Middle frontal gyrus (tissue), 1 donor: ENCODE measurements at regions not wholly inside any gene's neighbourhood (a gene's known extent, or its start where the extent isn't known, plus 50 kb on each side); places are given as distances from the start of the nearest gene placed in this dataset.
"Not testable (repeated sequence)": the region's sequence is repeated elsewhere in the genome, so short reads cannot be mapped to it uniquely, and the experiment has no call there.

ENCODE experiments used
- DNase-seq: peaks from one replicate; pipeline ENCODE4 v3.0.0-alpha.2; 2015; ENCODE audit warnings: low spot score; ENCODE audit errors: extremely low spot score

DNA sequence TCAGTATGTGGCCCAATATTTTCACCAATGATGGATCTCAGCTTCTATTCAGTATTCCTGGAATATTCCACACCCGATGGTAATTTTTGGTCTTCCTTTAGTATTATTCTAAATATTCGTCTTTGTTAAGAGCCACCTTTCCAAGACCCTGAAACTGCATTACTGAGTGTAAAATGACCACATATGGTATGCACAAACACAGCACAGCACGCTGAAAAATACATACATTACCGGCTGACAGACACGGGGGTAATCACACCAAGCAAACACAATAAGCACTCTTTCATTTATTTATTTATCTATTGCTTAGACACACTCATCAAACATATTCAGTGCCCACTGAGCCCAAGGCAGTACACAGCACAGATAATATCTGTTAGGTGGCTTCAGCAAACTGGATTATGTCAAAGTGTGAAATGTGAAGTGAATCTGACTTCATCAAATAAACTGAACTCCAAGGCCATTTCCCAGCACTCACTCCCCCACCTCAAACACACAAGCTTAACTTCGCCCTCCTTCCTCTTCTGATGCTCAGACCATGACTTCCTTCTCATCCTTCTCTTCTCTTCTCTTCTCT lies 1637.8 kb upstream of the C9orf72 start:
- no peak for DNase-seq

GRCh38 chr9:29211580-29212396 lies 1638.5 kb upstream of the C9orf72 start:
- DNase-seq: no peak

DNA sequence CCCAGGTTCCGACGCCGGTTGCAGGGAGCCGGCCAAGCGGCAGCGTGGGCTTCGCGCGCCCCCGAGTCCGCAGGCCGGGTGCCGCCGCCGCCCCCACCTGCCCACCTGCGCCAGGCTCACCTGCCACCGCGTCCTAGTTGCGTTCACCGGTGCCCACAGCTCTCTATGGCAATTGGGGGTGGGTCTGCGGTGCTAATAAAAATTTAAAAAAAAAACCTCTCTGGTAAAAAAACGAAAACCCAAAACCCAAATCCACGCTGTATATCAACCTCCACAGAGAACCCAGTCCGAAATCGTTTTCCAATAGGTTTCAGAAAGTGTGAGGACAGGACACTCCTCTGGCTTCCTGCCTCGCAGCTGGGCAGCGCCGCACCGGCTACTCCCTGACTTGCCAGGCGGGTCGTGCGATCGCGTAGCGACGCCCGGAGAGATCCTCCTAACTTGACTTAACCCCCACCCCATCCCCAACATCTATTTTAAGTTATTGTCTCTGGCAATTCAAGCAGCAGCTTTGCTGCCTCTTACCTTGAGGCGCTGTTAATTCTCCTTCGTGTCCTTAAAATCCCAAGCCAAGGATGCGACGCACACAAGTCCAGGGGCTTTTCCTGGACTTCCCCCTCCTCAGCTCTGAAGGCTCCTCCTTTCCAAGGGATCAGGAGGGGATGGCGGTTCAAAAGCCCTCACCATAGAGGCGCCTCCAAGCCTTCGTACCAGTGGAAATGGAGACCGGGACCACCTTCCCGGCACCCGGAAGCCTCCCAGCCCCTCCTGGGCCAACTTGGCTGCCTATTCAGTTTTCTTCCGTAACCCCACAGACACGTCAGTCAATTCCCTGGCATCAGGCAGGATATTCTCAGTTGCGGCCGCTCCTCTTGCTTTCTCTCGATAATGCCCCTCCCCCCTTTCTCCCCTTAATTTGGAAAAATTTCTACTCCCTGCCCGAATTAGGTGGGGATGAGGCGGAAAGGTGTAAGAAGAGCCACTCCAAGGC lies 1639.4 kb upstream of the C9orf72 start:
- no peak for DNase-seq

DNA sequence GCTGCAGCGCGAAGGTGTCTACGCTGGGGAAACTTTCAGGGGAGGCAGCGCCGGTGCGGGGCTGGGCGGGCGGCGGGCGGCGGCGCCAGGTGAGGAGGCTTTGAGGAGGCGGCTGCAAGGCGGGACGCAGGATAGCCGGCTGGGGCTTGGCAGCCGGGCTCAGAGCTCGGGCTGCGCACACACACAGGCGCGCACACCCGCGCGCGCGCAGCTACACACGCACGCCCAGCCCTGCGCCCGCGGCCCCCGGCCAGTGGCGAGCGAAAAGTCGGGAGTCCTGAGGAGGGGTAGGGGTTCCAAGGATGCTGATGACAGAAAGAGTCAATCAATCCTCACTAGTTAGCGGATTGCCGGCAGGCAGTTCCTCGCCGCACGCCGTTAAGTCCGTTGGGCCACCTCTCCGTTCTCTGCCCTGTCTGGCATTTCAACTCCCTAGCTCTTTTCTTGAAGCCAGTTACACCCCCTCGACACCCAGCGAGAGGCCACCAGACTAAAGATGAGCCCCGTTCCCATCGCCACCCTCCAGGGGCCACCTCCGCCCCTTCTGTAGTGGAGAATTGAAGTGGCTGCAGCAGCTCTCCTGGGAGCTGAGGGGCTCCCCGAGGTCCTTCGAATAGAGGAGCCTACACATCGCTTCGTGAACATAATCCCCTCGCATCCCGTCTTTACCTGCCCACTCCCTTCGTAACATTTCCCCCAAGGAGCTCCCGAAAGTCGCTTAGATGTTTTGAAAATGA lies 1640.3 kb upstream of the C9orf72 start, which contains the start of gene LINGO2:
Gene LINGO2 (minus strand): TSS at position 185 of the 737 bp plus-strand sequence.
- DNase-seq: no peak

DNA sequence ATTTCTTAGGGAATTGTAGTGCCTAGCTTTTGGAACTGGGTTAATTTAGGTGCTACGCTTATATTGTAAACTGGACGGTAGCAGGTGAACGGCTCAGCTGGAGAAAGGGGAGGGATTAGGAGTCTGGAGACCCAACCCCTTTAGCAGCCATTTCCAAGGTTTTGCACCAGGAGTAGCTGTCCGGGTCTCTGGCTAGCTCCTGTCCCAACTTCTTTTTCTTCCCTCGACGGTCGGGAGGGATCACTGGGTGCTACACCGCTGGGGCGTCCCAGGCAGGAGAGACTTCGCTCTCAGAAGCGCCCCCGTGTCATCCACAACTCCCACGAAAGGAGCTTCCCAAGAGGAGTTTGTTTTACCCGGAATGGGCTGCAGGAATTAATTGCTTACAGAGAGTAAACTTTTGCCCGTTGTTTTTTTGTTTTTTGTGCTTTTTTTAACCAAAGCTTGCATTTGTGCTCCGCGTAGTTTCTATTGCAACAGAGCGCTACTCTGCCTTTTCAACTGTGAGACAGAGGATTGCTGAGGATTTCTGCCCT lies 1640.9 kb upstream of the C9orf72 start:
- DNase-seq: peak; percentile 20

GRCh38 chr9:29214690-29215253 lies 1641.5 kb upstream of the C9orf72 start:
- DNase-seq: no peak

DNA sequence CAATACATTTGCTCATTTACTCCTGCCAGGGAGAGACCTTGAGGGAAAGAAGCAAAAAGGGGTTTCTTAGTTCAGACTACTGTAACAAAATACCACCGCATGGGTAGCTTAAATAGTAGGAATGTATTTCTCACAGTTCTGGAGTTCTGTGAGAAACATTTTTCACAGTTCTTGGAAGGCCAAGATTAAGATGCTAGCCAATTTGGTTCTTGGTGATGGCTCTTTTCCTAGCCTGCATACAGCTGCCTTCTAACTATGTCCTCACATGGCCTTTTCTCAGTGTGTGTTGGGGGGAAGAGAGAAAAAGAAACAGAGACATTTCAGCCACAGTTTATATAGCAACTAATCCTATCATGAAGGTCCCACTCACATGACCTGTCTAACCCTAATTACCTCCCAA lies 1644.7 kb upstream of the C9orf72 start:
- DNase-seq: no peak

DNA sequence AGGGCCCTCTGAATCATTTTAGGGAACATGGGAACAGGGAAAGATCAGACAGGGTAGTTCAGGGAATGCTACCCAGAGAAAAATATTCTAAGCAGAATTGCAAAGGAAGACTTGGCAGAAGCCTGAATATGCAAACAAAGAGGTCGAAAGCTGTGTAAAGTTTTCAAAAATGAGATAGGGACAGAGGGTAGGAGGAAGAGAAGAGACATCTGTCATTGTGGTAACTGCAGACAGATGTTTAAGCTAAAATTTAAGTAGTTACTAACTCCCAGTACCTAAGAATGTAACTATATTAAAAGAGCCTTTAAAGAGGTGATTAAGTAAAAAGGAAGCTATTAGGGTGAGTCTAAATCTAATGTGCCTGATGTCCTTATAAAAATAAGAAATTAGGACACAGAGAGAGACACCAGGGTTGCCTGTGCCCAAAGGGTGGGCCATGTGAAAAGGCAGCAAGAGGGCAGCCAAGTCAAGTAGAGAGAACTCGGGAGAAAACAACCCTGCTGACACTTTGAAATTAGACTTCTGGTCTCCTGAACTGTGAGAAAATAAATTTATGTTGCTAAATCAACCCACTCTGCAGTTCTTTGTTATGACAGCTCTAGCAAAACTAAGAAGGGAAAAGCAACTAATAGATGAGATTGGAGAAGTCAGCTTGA lies 1647.4 kb upstream of the C9orf72 start:
- no peak for DNase-seq

GRCh38 chr9:29228558-29228957 lies 1655.3 kb upstream of the C9orf72 start:
- no peak for DNase-seq

- DNase-seq: no peak
These were observed 1657.7 kb upstream of the C9orf72 start for GRCh38 chr9:29230931-29231330.

- DNase-seq: no peak
These were observed 1659.9 kb upstream of the C9orf72 start for GRCh38 chr9:29233193-29233592.

DNA sequence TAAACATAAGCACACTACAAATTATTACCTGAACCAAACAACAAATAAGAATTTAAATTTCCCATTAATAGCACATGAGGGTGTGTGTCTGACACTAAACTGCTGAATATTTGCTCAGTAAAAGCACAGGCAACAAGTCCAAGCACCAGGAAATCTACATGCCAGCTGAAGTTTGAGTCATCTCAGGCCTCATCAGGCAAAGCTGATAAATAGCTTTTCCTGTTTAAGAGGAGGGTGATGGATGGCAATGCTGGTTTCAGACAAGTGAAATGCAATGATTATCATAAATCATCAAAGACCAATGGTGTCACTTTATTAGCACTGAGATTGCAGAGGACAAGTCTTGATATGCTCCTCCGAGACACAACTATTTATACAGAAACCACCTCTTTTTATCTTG lies 1668.0 kb upstream of the C9orf72 start:
- DNase-seq: no peak

DNA sequence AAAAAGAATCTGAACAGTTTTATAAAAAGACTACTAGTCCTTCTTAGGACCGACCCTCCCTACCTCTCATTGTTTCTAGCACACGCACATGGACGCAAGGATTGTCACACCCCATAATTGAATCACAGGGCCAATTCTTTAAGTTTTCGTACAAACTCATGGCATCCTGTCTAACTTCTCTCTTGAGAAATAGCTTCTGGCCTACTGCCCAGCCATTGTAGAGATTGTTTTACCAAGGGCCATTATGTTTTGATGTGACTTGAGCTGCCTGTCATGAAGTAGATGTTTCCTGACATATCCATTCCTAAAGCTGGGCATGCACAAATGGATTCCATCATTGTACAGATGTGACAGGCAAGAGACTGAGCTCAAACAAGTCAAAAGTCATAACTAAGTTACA lies 1672.1 kb upstream of the C9orf72 start:
- no peak for DNase-seq

GRCh38 chr9:29270400-29270799 lies 1697.1 kb upstream of the C9orf72 start:
- DNase-seq: not testable (repeated sequence)

GRCh38 chr9:29282121-29282520 lies 1708.8 kb upstream of the C9orf72 start:
- no peak for DNase-seq

- no peak for DNase-seq
These were observed 1712.5 kb upstream of the C9orf72 start for GRCh38 chr9:29285818-29286217.

GRCh38 chr9:29289365-29289764 lies 1716.1 kb upstream of the C9orf72 start:
- no peak for DNase-seq

- no peak for DNase-seq
These were observed 1717.2 kb upstream of the C9orf72 start for GRCh38 chr9:29290516-29290915.

- DNase-seq: no peak
These were observed 1724.3 kb upstream of the C9orf72 start for GRCh38 chr9:29297592-29297991.

DNA sequence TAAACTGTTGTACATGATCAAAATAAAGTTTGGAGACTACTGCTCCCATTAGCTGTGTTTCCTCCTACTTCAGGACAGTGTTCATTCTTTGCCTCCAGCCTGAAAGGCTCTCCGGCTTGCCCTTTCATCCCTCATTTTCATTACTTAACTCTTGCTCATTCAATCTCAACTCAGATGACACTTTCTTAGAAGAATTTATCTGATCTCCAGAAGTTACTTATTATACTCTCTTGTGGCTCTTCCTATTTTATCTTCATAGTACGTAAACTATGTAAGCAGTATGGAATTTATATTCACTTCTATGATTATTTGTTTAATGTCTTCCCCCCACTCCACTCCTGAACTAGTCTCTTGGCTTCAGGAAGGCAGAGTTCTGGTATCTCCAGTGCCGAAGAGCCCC lies 1737.9 kb upstream of the C9orf72 start:
- DNase-seq: no peak
